Epithelial cell of prostate (primary cell): ENCODE measurements at regions not wholly inside any gene's neighbourhood (a gene's known extent, or its start where the extent isn't known, plus 50 kb on each side); places are given as distances from the start of the nearest gene placed in this dataset.
"Not testable (repeated sequence)": the region's sequence is repeated elsewhere in the genome, so short reads cannot be mapped to it uniquely, and the experiment has no call there.

ENCODE experiments used
- DNase-seq: peaks from one replicate; pipeline ENCODE4 v3.0.0-alpha.2; 2011; ENCODE audit warnings: low read depth, low spot score
- H3K27ac ChIP-seq: fragments of 450-650 bp; 2 replicates; pipeline ENCODE4 v1.5.1; 2017; ENCODE audit warnings: mild to moderate bottlenecking

DNA sequence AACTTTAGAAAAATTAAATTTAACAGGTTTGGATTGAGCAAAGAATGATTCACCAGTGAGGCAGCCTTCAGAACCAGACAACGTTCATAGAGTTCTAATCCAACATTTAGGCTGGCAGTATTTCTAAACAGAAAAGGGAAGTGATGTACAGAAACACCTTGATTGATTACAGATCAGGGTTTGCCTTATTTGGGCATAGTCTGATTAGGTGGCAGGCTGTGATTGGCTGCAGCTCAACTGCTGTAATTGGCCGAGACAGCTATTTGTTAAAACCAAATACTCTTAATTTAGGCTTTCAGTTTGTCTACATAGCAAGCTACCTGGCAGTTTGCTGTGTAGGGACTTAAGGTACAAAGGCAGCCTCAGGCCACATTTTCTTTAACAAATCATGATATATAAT is 802.5 kb downstream of the IPMK start:
- DNase-seq: no peak
- H3K27ac ChIP-seq: no peak overlapping the region

GRCh38 chr10:57460540-57460939 is 807.2 kb downstream of the IPMK start:
- H3K27ac ChIP-seq: no peak overlapping the region

DNA sequence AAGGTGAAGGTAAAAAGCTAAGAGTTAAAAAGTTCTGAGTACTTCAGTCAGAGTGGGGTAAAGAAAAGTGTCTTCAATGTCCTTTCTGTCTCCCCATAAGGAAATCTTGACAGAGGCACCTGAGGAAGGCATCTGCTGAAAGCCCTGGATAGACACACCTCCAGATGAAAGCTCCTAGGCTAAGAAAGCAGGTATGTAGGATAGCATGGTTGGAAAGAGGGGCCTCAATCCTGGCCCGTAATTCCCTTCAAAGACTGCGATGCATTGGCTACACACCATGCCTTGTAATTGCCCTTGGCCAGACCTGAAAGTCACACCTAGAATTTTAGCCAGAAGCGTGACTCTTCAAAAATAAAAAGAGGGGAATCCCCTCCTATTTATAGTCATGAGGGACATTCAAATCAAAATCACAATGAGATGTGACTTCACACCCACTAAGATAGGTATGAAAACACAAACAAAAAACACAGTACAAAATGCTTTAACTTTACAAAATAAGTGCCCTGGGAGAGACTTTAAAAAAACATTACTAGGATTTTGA is 809.7 kb downstream of the IPMK start:
- DNase-seq: no peak
- H3K27ac ChIP-seq: no peak overlapping the region

More at GRCh38 chr10:57460540-57460939, 807.2 kb downstream of the IPMK start:
- DNase-seq: no peak

DNA sequence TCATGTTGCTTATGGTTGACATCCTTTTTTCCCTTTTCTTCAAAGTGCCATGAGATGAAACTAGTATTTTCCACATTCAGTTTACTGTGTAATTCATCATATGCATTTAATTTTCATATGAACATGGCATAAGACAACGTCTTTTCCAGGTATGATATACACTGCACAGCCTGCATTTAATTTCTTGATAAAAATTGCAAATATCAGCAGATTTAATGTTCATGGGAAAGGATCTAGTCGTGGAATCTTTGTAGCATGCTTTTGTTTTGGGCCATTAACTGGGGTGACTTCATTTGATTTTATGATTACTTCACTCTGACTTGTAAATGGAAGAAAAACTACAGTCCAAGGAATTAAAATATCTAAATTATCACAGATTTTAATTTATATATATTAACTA is 837.3 kb downstream of the IPMK start:
- no peak overlapping the region for H3K27ac ChIP-seq
- DNase-seq: no peak

GRCh38 chr10:57420881-57421280 is 846.8 kb downstream of the IPMK start:
- H3K27ac ChIP-seq: no peak overlapping the region
- DNase-seq: no peak

- DNase-seq: no peak
- no peak overlapping the region for H3K27ac ChIP-seq
Measured at GRCh38 chr10:57418476-57418875, 849.2 kb downstream of the IPMK start.

GRCh38 chr10:57395923-57396322 is 871.8 kb downstream of the IPMK start:
- H3K27ac ChIP-seq: no peak overlapping the region
- DNase-seq: no peak

DNA sequence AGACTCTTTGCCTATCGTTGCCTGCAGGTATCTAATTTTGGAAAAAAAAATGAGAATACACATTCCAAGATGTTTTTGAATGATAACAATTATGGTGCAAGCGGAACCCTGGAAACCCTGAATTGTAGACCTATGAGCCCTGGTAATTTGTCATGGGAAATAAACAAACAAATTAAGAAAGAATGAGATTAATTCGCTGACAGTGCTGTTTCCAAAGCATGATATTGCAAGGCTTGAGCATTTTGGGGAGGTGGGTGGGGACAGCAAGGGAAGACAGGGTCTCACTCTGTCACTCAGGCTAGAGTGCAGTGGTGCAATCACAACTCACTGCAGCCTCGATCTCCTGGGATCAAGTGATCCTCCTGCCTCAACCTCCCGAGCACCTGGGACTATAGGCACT is 900.3 kb downstream of the IPMK start:
- H3K27ac ChIP-seq: no peak overlapping the region
- DNase-seq: no peak

DNA sequence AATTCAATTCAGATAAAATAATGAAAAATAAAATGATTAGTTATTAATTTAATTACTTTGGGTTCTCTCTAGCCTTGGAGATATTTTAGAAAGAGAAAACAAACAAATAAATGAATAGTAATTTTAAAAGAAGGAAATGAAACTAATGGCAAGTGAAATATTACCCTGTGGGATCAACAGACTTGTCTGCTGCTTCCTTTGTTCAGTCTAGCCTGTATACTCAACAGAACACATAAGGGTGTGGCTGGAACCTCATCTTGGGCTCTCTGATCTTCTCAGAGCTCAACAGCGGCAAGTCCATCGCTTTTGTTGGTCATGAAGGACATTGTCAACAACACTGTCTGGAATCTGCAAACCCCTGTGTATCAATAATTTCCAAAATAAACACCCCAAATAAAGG is 904.9 kb downstream of the IPMK start:
- DNase-seq: no peak
- no peak overlapping the region for H3K27ac ChIP-seq

- no peak for DNase-seq
- no peak overlapping the region for H3K27ac ChIP-seq
Measured at GRCh38 chr10:57353403-57354003, 914.2 kb downstream of the IPMK start.

DNA sequence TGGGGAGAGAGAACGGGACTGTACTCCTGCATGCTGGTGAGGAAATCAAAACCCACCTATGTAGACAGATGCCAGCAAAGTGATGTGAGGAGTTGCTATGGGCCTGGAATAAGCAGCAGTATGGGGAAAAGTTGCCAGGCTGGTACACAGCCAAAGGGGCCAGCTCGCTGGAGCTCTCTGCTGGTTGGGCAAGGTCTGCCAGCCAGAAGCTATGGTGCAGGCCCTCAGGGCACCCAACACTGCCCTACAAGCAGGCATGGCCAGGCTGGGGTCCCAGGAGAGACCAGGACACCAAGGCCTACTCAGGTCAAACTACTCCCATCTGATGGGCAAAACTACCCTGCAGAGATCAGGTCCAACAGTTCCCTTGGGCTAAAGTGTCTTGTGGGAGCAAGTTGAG is 916.6 kb downstream of the IPMK start:
- H3K27ac ChIP-seq: no peak overlapping the region
- DNase-seq: no peak

DNA sequence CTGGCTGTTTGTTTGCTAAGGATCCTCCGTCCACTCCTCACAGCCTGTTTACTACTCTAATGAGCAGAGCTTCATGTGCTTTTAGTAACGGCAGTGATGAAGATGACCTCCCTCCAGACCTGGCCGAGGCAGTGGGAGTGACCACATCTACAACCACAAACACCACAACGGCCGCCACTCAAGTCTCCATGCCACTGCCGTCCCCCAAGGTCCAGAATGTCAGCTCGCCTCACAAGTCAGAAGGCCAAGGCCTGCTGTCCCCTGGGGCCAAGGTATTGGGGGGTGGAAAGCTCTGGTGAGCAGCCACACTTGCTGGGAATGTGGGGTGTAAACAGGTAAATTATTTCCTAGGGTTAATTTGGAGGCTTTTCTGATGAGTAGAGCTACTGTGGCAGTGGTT is 926.4 kb downstream of the IPMK start:
- no peak for DNase-seq
- H3K27ac ChIP-seq: no peak overlapping the region

DNA sequence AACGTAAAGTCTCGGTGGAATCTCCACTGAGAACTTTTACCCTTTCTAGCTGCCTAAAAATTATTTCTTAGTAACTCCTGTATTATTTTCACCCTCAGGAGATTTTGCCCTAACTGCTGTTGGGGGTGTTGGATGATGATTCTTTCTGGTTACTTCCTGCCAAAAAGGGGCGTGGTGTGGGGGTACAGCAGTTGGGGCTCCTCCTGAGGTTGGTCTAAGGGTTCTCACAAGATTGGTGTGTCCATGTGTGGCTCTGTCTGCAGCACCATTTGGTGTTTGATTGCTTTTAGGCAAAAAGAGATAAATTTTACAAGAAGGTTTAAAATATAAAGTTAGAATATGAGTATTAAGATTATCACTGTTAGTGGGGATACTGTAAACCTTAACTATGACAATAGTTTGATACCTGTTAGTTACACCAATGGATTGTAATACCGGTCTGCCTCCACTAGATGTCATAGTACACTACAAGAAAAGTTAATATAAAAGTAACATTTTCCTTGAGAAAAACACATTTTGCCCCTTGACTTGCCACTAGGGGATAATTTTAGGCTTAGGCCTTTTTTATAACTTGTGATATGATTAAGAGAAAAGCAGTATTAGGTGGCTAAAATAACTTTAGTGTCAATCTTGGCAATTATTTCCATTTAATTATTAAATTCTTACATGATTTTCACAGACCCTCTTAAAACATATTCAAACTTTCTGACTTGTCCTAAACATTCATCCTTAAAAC is 928.7 kb downstream of the IPMK start:
- DNase-seq: no peak
- H3K27ac ChIP-seq: no peak overlapping the region

- no peak overlapping the region for H3K27ac ChIP-seq
- DNase-seq: no peak
Measured at GRCh38 chr10:57336865-57337264, 930.8 kb downstream of the IPMK start.

GRCh38 chr10:57336341-57336740 is 931.4 kb downstream of the IPMK start:
- DNase-seq: no peak
- H3K27ac ChIP-seq: no peak overlapping the region

- no peak for DNase-seq
- H3K27ac ChIP-seq: no peak overlapping the region
Measured at GRCh38 chr10:57334523-57334922, 933.2 kb downstream of the IPMK start.

GRCh38 chr10:57333880-57334279 is 933.8 kb downstream of the IPMK start:
- no peak overlapping the region for H3K27ac ChIP-seq
- DNase-seq: no peak

- H3K27ac ChIP-seq, DNase-seq: not testable (repeated sequence)
Measured at GRCh38 chr10:57321400-57321854, 946.3 kb downstream of the IPMK start.

- no peak for DNase-seq
- H3K27ac ChIP-seq: no peak overlapping the region
Measured at GRCh38 chr10:57320416-57320815, 947.3 kb downstream of the IPMK start.

GRCh38 chr10:57314046-57314445 is 953.0 kb upstream of the ZWINT start:
- H3K27ac ChIP-seq: no peak overlapping the region

GRCh38 chr10:57303566-57303965 is 942.5 kb upstream of the ZWINT start:
- no peak overlapping the region for H3K27ac ChIP-seq
- DNase-seq: no peak

More at GRCh38 chr10:57314046-57314445, 953.0 kb upstream of the ZWINT start:
- no peak for DNase-seq

DNA sequence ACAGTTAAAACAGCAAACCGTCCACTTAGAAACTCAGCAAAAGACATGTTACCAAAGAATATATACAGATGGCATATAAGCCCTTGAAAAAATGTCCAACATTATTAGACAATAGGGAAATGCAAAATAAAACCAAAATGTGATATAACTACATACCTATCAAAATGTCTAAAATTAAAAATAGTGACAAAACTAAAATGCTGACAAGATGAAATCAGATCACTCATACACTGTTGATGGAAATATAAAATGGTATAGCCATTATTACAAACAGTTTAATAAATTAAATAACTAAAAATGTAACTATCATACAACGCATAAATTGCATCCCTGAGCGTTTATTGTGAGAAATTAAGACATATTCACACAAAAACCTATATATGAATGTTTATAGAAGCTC is 939.7 kb upstream of the ZWINT start:
- H3K27ac ChIP-seq: no peak overlapping the region

More for the DNA sequence above, 939.7 kb upstream of the ZWINT start:
- DNase-seq: no peak
